Thyroid gland (tissue), 4 donors: ENCODE measurements at regions not wholly inside any gene's neighbourhood (a gene's known extent, or its start where the extent isn't known, plus 50 kb on each side); places are given as distances from the start of the nearest gene placed in this dataset.

Experiments
- DNase-seq, 2 donors: peaks; one replicate each; pipeline ENCODE4 v3.0.0-alpha.2; 2019
- H3K27ac ChIP-seq, 3 donors: fragments of 200-600 bp; sonication (generic); 1 replicate in 2 of 3; 2 replicates in 1 of 3; pipeline ENCODE4 v1.5.1; 2016 to 2019; ENCODE audit warnings: mild to moderate bottlenecking in 1 of 3, moderate library complexity in 1 of 3
- H3K27me3 ChIP-seq: fragments of 200-600 bp; sonication (generic); one replicate; pipeline ENCODE4 v1.5.1; 2019
- H3K36me3 ChIP-seq, 2 donors: fragments of 200-600 bp; sonication (generic); one replicate each; pipeline ENCODE4 v1.5.1; 2016 to 2019
- H3K4me1 ChIP-seq, 2 donors: fragments of 200-600 bp; sonication (generic); one replicate each; pipeline ENCODE4 v1.5.1; 2017 to 2019
- H3K4me3 ChIP-seq, 3 donors: fragments of 200-600 bp; sonication (generic); replicated peaks in 1 of 3; 1 replicate in 2 of 3; 2 replicates in 1 of 3; pipeline ENCODE4 v1.5.1; 2016; ENCODE audit warnings: mild to moderate bottlenecking in 1 of 3
- H3K9me3 ChIP-seq: fragments of 200-600 bp; sonication (generic); one replicate; pipeline ENCODE4 v1.5.1; 2017
- POLR2A ChIP-seq, 2 donors: fragments of 450-650 bp; IDR thresholded peaks; one replicate each; pipeline ENCODE4 v1.6.1; 2017; ENCODE audit warnings: antibody characterized with exemption in 2 of 2, mild to moderate bottlenecking in 2 of 2, moderate library complexity in 1 of 2
- WGBS, 2 donors: methylation state at CpG; one replicate each; pipeline ENCODE4 v1.1.5; 2017; 5-methylcytosine and 5-hydroxymethylcytosine counted together
- intact Hi-C: fragments of 100-400 bp; cut with DNase I; formaldehyde crosslinking; loops from one replicate; pipeline ENCODE4 v1.15.1; 2023
- TF ChIP-seq, protein P1 (sequence below), 6 experiments: fragments of 200-600 bp in 3 of 6; fragments of 450-650 bp in 3 of 6; sonication (generic) in 3 of 6; IDR thresholded peaks; one replicate each; pipeline ENCODE4 v1.5.1; 2016 to 2019; ENCODE audit warnings: antibody characterized with exemption in 6 of 6, mild to moderate bottlenecking in 2 of 6, inconsistent platforms in 1 of 6, moderate library complexity in 1 of 6

DNA sequence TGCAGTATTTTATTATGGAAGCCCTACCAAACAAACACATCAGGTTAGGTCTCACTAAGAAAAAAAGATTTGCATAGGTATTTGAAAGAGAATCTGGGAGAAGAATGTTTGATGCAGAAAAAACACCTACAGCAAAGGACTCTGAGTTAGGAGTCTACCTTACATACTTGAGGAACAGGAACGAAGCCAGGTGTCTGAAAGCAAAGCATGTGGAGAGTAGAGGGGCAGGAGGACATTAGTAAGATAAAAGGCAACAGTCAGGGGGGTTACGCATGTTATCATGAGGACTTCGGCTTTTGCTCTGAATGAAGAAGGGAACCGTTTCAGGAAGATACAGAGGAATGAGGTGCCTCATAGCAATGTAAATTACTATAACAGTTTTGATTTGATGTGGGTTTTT, 87.9 kb upstream of the PTER start:
- H3K36me3 ChIP-seq: no peaks in the 10 kb centered on the region
- intact Hi-C loops: no loop called here
- H3K4me3 ChIP-seq: no peak overlapping the region
- H3K4me1 ChIP-seq: no peaks in the 10 kb centered on the region
- no peaks in the 10 kb centered on the region for H3K27me3 ChIP-seq
- 41 to 69% methylated on average over 4 of the region's 4 CpGs for WGBS, 2 donors
- TF ChIP-seq POLR2A (IDR thresholded peaks at IDR 0.05): no peak
- TF ChIP-seq, protein P1, sequence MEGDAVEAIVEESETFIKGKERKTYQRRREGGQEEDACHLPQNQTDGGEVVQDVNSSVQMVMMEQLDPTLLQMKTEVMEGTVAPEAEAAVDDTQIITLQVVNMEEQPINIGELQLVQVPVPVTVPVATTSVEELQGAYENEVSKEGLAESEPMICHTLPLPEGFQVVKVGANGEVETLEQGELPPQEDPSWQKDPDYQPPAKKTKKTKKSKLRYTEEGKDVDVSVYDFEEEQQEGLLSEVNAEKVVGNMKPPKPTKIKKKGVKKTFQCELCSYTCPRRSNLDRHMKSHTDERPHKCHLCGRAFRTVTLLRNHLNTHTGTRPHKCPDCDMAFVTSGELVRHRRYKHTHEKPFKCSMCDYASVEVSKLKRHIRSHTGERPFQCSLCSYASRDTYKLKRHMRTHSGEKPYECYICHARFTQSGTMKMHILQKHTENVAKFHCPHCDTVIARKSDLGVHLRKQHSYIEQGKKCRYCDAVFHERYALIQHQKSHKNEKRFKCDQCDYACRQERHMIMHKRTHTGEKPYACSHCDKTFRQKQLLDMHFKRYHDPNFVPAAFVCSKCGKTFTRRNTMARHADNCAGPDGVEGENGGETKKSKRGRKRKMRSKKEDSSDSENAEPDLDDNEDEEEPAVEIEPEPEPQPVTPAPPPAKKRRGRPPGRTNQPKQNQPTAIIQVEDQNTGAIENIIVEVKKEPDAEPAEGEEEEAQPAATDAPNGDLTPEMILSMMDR (IDR thresholded peaks at IDR 0.05): no peak
- no peak overlapping the region for H3K27ac ChIP-seq
- no peak for DNase-seq
- H3K9me3 ChIP-seq: no peaks in the 10 kb centered on the region

DNA sequence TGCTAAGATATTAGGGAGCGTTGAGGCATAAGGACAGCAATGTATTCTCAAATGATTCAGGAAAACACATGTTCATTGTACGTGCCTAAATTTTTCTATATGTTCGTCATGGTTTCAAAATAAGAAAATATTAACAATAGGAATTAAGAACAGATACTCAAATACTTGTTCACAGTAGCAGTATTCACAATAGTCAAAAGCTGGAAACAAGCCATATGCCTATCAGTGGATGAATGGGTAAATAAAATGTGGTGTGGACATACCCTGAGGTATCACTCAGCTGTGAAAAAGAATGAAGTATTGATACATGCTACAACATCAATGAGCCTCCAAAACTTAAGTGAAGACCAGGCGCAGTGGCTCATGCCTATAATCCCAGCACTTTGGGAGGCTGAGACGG, 84.7 kb upstream of the PTER start:
- Histone ChIP-seq H3K27ac (no peak overlapping the region), H3K36me3 (no peaks in the 10 kb centered on the region), H3K9me3 (no peaks in the 10 kb centered on the region), H3K27me3 (no peaks in the 10 kb centered on the region), H3K4me1 (no peaks in the 10 kb centered on the region), H3K4me3 (no peak overlapping the region)
- TF ChIP-seq, protein P1 (IDR thresholded peaks at IDR 0.05): no peak
- TF ChIP-seq POLR2A (IDR thresholded peaks at IDR 0.05): no peak
- 93 to 97% methylated on average over 5 of the region's 5 CpGs for WGBS, 2 donors
- no peak for DNase-seq
- intact Hi-C loops: no loop called here

DNA sequence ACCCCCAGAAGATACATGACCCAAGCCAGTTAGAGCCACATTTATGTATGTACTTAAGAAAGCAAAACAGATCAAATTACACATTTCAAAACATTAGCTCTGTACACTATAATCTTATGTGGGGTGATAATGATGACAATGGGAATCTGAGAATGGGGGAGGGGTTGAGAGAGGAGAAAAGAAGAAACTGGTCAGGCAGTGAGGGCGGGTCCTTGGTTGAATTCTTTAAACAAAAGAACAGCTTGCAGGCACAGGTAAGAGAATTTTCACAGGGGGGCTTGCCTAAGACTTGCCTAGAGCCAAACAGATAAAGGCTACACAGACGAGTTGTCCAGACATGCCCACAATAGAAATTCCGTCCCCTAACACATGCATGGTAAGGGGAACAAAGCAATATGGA, 76.8 kb upstream of the PTER start:
- H3K36me3 ChIP-seq: no peaks in the 10 kb centered on the region
- H3K27me3 ChIP-seq: no peaks in the 10 kb centered on the region
- H3K4me3 ChIP-seq: no peak overlapping the region
- WGBS, 2 donors: 84 to 90% methylated on average over 3 of the region's 3 CpGs
- no peak for DNase-seq
- intact Hi-C loops: no loop called here
- no peaks in the 10 kb centered on the region for H3K4me1 ChIP-seq
- H3K9me3 ChIP-seq: no peaks in the 10 kb centered on the region
- no peak overlapping the region for H3K27ac ChIP-seq
- TF ChIP-seq POLR2A (IDR thresholded peaks at IDR 0.05): no peak
- TF ChIP-seq, protein P1 (IDR thresholded peaks at IDR 0.05): no peak

DNA sequence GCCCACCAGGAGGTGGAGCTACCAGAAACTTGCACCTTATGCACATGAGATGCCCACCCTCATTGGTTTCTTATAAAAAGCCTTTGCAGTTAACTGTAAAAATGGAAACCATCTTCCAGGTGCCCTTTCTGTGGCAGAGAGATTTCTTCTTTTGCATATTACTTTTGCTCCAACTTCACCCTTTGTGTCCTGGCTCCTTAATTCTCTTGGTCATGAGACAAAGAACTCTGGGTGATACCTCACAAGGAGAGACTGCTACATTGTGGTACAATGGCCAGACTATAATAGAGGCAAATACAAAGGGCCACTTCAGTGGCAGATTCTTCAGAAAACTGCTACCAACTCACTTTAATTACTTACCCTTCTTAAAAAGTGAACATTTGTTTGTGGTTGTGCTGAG, 76.4 kb upstream of the PTER start:
- intact Hi-C loops: no loop called here
- Histone ChIP-seq H3K27ac (no peak overlapping the region), H3K36me3 (no peaks in the 10 kb centered on the region), H3K4me1 (no peaks in the 10 kb centered on the region), H3K4me3 (no peak overlapping the region), H3K27me3 (no peaks in the 10 kb centered on the region), H3K9me3 (no peaks in the 10 kb centered on the region)
- TF ChIP-seq POLR2A (IDR thresholded peaks at IDR 0.05): no peak
- TF ChIP-seq, protein P1 (IDR thresholded peaks at IDR 0.05): no peak
- no peak for DNase-seq

GRCh38 chr10:16361086-16361485, 75.7 kb upstream of the PTER start:
- 89 to 93% methylated on average over 3 of the region's 3 CpGs for WGBS, 2 donors
- intact Hi-C loops: no loop called here
- no peaks in the 10 kb centered on the region for H3K4me1 ChIP-seq

More at GRCh38 chr10:16361086-16361485, 75.7 kb upstream of the PTER start:
- no peaks in the 10 kb centered on the region for H3K36me3 ChIP-seq
- no peaks in the 10 kb centered on the region for H3K9me3 ChIP-seq
- no peak for DNase-seq
- H3K27me3 ChIP-seq: no peaks in the 10 kb centered on the region
- no peak overlapping the region for H3K27ac ChIP-seq
- H3K4me3 ChIP-seq: no peak overlapping the region
- TF ChIP-seq, protein P1 (IDR thresholded peaks at IDR 0.05): no peak
- no peak for TF ChIP-seq POLR2A (IDR thresholded peaks at IDR 0.05)
